ENCODE measurements at regions not wholly inside any gene's neighbourhood (a gene's known extent, or its start where the extent isn't known, plus 50 kb on each side); places are given as distances from the start of the nearest gene placed in this dataset.
"Not testable (repeated sequence)": the region's sequence is repeated elsewhere in the genome, so short reads cannot be mapped to it uniquely, and the experiment has no call there.

DNA sequence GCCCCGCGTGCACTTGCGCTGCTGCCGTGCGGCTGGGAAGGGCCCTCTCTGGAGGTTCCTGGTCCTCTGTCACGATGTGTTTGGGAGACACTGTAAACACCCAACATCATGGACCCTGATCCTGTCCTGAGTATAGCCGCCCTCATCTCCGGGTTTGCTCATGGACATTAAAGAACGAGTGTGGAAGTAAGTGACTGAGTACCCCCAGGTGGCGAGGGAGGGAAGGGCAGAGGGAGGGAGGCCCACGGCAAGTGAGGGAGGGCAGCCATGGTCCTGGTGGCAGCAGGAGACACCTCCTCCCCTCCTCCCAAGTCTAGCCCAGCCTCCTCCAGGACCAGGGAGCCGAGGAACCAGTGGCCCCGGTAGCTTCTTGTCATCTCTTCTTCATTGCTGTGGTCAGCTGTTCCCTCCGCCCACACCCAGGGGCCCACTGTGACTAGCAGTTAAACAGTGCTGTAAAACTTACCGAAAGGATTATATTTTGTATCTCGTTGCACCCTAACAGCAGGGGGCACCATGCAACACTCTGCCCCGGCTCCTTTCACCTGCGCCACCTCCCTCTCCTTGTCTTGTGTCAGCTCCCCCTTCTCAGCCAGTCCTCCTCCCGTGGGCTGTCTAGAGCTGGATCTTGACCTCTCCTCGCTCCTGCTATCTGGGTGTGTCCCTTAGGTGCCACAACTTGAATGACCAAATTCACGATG, 566.5 kb upstream of the B3GAT1 start:
- DNase-seq = no peak

DNA sequence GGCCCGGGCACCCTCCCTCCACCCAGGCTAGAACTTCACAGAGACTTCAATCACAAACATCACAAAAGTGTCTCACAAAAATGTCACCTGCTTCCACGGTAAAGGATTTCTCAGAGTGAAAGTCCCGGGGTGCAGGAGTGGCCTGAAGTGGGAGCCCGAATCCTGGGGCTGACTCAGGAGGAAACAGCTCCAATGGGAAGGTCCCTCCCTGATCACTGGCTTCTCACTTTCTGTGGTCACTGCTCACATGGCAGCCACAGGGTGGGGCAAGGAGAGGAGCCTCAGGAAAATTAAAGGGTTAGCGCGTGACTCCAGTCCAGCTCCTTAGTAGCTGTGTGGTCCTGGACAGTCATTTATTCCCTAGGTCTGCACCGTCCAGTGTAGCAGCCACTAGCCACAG, 564.5 kb upstream of the B3GAT1 start:
- DNase-seq = no peak

- DNase-seq = no peak
Measured at GRCh38 chr11:134975866-134976376, 563.9 kb upstream of the B3GAT1 start.

DNA sequence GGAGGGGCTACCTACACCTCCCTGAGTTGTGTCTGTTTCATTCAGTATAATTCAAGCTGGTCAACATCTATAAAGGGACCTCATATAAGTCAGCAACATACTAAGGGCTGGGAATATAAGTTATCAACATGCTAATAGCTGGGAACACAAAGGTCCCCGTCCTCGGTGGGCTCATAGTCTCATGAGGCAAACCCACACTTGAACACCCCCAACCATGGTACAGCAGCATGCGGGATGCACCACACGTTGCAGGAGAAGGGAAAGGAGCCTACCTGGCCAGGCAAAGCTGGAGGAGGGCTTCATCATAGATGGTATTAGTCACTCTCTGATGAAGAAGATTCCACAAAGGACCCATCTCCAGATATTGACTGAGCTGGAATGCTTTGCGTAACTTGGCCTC, 561.8 kb upstream of the B3GAT1 start:
- DNase-seq = no peak

- DNase-seq = no peak
Measured at GRCh38 chr11:134971381-134971780, 559.3 kb upstream of the B3GAT1 start.

DNA sequence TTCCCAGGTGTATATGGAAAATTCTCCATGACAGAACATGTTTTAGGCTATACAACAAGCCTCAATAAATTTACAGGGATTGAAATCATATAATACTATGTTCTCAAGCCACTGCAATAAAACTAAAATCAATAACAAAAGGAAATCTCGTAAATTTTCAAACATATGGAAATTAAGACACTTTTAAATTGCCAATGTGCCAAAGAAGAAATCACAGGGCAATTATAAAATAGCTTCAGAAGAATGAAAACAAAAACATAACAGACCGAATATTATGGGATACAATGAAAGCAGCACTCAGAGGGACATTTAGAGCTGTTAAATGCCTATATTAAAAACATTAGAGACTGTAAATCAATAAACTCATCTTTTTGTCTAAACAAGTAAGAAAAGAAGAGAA, 555.7 kb upstream of the B3GAT1 start:
- no peak for DNase-seq

- DNase-seq = not testable (repeated sequence)
Measured at GRCh38 chr11:134961386-134961785, 549.3 kb upstream of the B3GAT1 start.

DNA sequence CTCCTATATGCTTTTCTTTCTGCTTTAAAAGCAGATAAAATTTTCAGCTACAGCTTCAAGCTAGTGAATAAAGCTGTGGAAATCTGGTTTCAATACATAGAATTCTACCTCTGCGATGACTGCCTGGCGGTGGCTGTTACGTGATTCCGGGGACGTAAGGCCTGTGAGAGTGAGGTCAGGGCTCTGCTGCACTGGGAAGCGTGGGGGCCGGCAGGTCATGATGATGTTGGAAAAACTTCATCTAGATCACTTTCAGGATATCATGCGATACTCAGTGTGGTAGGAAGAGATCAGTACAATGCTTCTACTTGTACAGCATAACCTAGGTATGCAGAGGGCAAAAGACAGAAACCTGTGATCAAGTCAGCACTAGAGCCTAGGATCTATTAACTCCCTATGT, 546.8 kb upstream of the B3GAT1 start:
- no peak for DNase-seq

DNA sequence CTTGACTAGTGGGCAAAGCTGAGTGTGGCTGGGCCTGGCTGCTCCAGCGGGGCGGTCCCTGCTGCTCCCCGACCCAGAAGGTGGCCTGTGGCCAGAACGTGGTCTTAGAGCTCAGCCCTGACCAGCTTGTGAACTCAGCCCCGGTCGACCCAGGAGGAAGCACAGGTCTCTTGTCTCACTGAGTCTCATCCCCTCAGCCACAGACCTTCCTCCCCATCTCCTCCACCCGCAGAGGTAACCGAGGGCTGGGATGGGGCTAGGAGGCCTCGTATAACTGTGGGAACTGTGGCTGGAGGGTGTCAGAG, 546.2 kb upstream of the B3GAT1 start:
- DNase-seq = no peak

GRCh38 chr11:134957540-134958335, 545.7 kb upstream of the B3GAT1 start:
- DNase-seq = no peak

DNA sequence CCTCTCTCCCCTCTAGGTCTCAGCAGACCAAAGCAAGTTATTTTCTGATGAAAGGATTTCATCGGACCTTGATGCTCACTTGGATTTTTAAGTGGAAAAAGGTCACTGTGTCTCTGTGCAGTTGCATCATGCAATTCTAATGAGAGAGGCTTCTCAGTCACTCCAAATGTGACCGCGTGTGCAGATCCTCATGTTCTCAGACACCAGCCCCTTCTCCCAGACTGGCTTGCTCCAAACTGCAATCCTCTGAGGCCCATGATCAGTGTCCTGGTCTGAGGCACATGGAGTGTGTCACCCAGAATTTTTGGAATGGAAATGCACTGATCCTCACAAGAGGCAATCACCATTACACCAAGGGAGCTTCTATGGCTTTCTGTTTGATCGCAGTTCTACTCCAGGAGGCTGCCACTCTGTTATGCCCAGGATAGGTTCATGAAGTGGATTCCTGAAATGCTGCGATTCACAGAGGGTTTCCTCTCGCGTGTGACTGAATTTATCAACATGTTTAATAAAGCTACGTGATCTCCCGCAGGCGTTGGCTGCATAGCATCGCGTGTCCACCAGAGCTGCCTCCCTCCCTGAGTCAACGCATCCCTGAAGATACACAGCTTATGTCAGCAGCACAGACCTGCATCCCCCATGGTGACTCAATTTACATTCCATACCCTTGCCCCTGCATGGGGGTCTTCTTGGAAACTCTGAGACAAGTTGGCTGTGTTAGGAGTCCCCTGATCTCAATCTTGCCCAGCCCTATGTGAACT, 544.6 kb upstream of the B3GAT1 start:
- DNase-seq = no peak

DNA sequence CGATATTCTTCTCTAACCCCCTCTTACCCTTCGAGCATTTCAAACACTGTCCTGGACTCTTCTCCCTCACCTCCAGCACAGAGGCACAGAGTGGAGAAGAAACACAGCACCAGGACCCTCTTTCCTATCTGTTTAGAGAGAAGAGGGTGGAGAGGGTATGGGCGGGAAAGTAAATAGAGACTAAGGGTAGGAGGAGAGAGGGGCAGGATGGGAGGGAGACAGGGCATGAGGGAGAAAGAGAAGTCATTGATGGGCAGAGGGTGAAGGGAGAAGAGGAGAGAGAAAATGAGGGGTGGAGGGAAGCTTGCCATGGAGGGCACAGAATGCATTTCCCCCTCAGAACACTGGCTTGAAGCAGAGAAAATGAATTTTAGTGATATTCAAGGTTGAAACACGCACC, 543.9 kb upstream of the B3GAT1 start:
- not testable (repeated sequence) for DNase-seq

DNA sequence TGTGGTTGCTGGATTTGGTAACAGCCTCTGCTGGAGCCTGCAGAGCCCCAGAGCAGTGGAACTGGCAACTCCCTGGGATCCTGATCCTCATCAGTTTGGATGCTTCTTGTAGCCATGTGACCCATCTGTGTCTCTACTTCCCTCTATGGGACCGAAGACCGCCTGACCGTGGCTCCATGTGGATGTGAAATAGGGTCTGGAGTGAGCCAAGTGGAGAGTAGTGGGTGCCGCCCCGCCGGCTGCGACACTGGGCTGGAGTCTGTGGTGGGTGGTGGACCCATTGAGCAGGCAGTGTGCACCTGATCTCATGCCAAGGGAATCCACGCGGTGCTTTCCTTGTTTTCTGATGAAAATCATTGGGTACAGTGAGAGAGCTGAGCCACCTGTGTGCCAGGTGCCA, 543.2 kb upstream of the B3GAT1 start:
- DNase-seq = no peak

- DNase-seq = not testable (repeated sequence)
Measured at GRCh38 chr11:134954456-134954855, 542.4 kb upstream of the B3GAT1 start.

GRCh38 chr11:134953417-134953970, 541.5 kb upstream of the B3GAT1 start:
- DNase-seq = not testable (repeated sequence)

GRCh38 chr11:134951305-134951700, 539.3 kb upstream of the B3GAT1 start:
- DNase-seq = no peak

DNA sequence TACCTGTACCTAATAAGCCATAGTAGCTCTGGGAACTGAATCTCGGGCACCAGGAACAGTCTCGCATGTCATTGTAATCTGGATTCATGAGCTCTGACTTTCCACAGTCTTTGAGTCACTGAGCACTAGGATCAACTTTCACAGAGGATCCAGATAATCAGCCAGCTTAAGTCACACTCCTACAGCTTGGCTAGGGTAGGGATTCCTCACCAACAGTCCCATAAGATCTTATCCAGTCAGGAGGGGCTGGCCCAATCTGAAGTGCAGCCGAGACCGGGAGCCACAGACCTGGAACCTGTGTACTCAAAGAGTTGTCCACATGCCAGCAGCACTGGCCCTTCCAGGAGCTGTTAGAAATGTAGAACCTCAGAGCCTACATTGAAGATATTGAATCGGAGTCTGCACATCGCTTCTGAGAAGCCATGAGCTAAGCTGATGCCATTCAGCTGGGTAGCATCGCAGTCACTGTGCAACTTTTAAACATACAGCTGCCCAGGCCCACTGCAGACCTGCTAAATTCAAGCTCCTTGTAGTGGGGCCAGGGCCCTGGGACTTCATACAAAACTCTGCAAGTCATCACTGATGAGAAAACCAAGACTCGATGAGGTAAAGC, 538.8 kb upstream of the B3GAT1 start:
- no peak for DNase-seq

GRCh38 chr11:134949121-134950090, 537.4 kb upstream of the B3GAT1 start:
- no peak for DNase-seq

DNA sequence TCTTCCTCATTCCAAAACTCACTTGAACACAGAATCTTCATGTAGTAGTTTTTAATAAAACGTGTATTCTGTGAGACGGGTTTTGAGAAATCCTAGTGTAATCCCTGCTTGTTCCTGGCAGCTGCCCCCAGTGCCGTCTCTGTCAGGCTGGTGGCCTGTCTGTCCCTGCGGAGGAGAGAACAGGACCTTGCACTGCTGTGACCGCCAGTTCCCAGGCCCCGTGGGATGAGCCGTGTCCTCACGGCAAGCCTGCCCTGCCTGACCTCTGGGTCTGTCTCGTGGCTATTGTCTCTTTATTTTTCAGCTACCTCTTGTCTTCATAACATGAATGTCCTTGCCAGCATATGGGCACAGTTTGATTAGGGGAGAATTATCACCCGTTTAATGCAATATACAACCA, 535.5 kb upstream of the B3GAT1 start:
- DNase-seq = no peak

DNA sequence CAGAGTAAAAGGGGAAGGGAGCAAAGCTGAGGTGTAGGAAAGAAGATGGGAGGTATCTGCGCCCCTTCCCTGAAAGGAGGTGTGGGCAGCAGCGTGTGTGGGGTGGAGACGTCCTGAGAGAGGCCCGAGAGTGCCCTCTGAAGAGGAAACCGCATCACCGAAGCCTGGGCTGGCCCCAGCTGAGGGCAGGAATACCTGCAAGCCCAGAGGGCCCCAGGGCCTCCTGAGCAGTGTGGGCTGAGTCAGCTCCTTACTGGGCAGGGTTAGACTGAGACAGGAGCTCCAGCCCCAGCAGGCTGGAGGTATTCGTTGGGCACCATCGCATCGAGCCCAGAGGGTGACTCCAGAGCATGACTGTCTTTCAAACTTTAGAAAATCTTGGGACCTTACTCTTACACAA, 534.0 kb upstream of the B3GAT1 start:
- DNase-seq = no peak

GRCh38 chr11:134944986-134945385, 532.9 kb upstream of the B3GAT1 start:
- no peak for DNase-seq

- no peak for DNase-seq
Measured at GRCh38 chr11:134944131-134944530, 532.1 kb upstream of the B3GAT1 start.

Data from stimulated activated CD4-positive, alpha-beta T cell treated with anti-CD3 and anti-CD28 coated beads, Interleukin-15, amount 100 ng/mL, for 24 hours (primary cell).